ENCODE measurements at regions not wholly inside any gene's neighbourhood (a gene's known extent, or its start where the extent isn't known, plus 50 kb on each side); places are given as distances from the start of the nearest gene placed in this dataset.

- TF ChIP-seq, protein P1, sequence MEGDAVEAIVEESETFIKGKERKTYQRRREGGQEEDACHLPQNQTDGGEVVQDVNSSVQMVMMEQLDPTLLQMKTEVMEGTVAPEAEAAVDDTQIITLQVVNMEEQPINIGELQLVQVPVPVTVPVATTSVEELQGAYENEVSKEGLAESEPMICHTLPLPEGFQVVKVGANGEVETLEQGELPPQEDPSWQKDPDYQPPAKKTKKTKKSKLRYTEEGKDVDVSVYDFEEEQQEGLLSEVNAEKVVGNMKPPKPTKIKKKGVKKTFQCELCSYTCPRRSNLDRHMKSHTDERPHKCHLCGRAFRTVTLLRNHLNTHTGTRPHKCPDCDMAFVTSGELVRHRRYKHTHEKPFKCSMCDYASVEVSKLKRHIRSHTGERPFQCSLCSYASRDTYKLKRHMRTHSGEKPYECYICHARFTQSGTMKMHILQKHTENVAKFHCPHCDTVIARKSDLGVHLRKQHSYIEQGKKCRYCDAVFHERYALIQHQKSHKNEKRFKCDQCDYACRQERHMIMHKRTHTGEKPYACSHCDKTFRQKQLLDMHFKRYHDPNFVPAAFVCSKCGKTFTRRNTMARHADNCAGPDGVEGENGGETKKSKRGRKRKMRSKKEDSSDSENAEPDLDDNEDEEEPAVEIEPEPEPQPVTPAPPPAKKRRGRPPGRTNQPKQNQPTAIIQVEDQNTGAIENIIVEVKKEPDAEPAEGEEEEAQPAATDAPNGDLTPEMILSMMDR (IDR thresholded peaks at IDR 0.05; ENCODE audit: low read depth, low read length) = no peak
- TF ChIP-seq POLR2A (IDR thresholded peaks at IDR 0.05; ENCODE audit: extremely low read depth, insufficient read length) = no peak
- no peak for TF ChIP-seq MYC (IDR thresholded peaks at IDR 0.05; ENCODE audit: low read depth, low read length)
- TF ChIP-seq, protein P2, sequence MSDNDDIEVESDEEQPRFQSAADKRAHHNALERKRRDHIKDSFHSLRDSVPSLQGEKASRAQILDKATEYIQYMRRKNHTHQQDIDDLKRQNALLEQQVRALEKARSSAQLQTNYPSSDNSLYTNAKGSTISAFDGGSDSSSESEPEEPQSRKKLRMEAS (IDR thresholded peaks at IDR 0.05; ENCODE audit: low read depth, low read length) = no peak
Measured at GRCh38 chr6:80689716-80690395, 583.4 kb downstream of the BCKDHB start.

All from NB4 (cell line).